H1 (cell line): ENCODE measurements at regions not wholly inside any gene's neighbourhood (a gene's known extent, or its start where the extent isn't known, plus 50 kb on each side); places are given as distances from the start of the nearest gene placed in this dataset.

Experiments used
- CTCF ChIA-PET: fragments of 300-600 bp; sonication (Branson Sonifier 250); formaldehyde crosslinking; loops from one replicate; lab custom pipeline; 2021; ENCODE audit not compliant: partially characterized antibody; lab: Charles Lee
- POLR2A ChIA-PET: fragments of 300-600 bp; sonication (Branson Sonifier 250); formaldehyde crosslinking; loops from one replicate; lab custom pipeline; 2021; ENCODE audit warnings: inconsistent platforms; ENCODE audit not compliant: partially characterized antibody; lab: Charles Lee
- DNase-seq, 2 experiments: peaks; one replicate each; pipeline versions ENCODE4 v3.0.0 to v3.0.0-alpha.2; 2010 to 2022; ENCODE audit warnings: low spot score in 2 of 2, low read depth in 1 of 2, mixed read lengths in 1 of 2
- FAIRE-seq: peaks from 2 replicates; lab custom pipeline; 2011; peaks lifted over from hg19 to GRCh38; lab: Jason Lieb, UNC
- H2AFZ ChIP-seq: 2 replicates; pipeline ENCODE4 v1.8.1; 2012; ENCODE audit warnings: low read length, inconsistent platforms
- H2AK5ac ChIP-seq: 2 replicates; pipeline ENCODE4 v1.6.1; 2013; ENCODE audit warnings: low read depth, low read length
- H2BK120ac ChIP-seq: replicated peaks from 2 replicates; pipeline ENCODE3; 2013; ENCODE audit warnings: low read depth, low read length, inconsistent platforms
- H2BK12ac ChIP-seq: 2 replicates; pipeline ENCODE4 v1.6.1; 2013; ENCODE audit warnings: low read depth, low read length
- H2BK15ac ChIP-seq: 2 replicates; pipeline ENCODE4 v1.6.1; 2013; ENCODE audit warnings: low read length
- H2BK20ac ChIP-seq: 2 replicates; pipeline ENCODE4 v1.6.1; 2013; ENCODE audit warnings: low read length
- H2BK5ac ChIP-seq: 2 replicates; pipeline ENCODE4 v1.6.1; 2013; ENCODE audit warnings: low read depth, low read length
- H3K14ac ChIP-seq: 2 replicates; pipeline ENCODE4 v1.6.1; 2013; ENCODE audit warnings: inconsistent platforms; ENCODE audit not compliant: insufficient read length
- H3K18ac ChIP-seq: 2 replicates; pipeline ENCODE4 v1.6.1; 2013; ENCODE audit warnings: low read length; ENCODE audit errors: extremely low read depth
- H3K23ac ChIP-seq: 2 replicates; pipeline ENCODE4 v1.6.1; 2013; ENCODE audit warnings: inconsistent platforms; ENCODE audit not compliant: insufficient read length
- H3K23me2 ChIP-seq: 2 replicates; pipeline ENCODE4 v1.6.1; 2013; ENCODE audit warnings: low read depth, low read length
- H3K27ac ChIP-seq: 2 replicates; pipeline ENCODE4 v1.6.1; 2011; ENCODE audit warnings: low read depth, low read length, inconsistent platforms
- H3K27me3 ChIP-seq, 4 experiments: replicated peaks in 1 of 4; 1 replicate in 1 of 4; 2 replicates in 3 of 4; pipeline versions ENCODE4 v1.6.1 to v1.8.1; 2011 to 2013; ENCODE audit warnings: low read length in 3 of 4, mild to moderate bottlenecking in 3 of 4, inconsistent platforms in 2 of 4, mixed read lengths in 2 of 4, moderate library complexity in 1 of 4; ENCODE audit not compliant: control insufficient read depth in 3 of 4, insufficient read depth in 3 of 4; ENCODE audit errors: extremely low read depth in 1 of 4
- H3K36me3 ChIP-seq, 4 experiments: 2 replicates each; pipeline versions ENCODE4 v1.6.1 to v1.8.1; 2011 to 2013; ENCODE audit warnings: mild to moderate bottlenecking in 4 of 4, low read length in 3 of 4, moderate library complexity in 2 of 4, control low read depth in 1 of 4, inconsistent platforms in 1 of 4; ENCODE audit not compliant: insufficient read depth in 4 of 4, control insufficient read depth in 2 of 4
- H3K4ac ChIP-seq: replicated peaks from 2 replicates; pipeline ENCODE3; 2013; ENCODE audit warnings: low read length, low read depth, mixed read lengths, inconsistent platforms; ENCODE audit not compliant: insufficient read length
- H3K4me1 ChIP-seq, 4 experiments: replicated peaks in 1 of 4; 1 replicate in 1 of 4; 2 replicates in 3 of 4; pipeline versions ENCODE4 v1.6.1 to v1.8.1; 2011 to 2013; ENCODE audit warnings: low read length in 3 of 4, inconsistent platforms in 2 of 4, mixed read lengths in 1 of 4; ENCODE audit not compliant: insufficient read depth in 4 of 4, control insufficient read depth in 3 of 4
- H3K4me2 ChIP-seq, 2 experiments: 2 replicates each; pipeline versions ENCODE4 v1.6.1 to v1.8.1; 2011 to 2013; ENCODE audit warnings: low read depth in 2 of 2, low read length in 2 of 2, control low read depth in 1 of 2, inconsistent platforms in 1 of 2, mild to moderate bottlenecking in 1 of 2; ENCODE audit not compliant: insufficient read depth in 1 of 2
- H3K4me3 ChIP-seq, 4 experiments: fragments of 200-600, 300-600 bp in 1 of 4; sonication (generic), shearing (Covaris generic), sonication (Bioruptor Twin) in 1 of 4; 2 replicates each; pipeline versions ENCODE4 v1.5.1 to v1.8.1; 2011 to 2016; ENCODE audit warnings: low read length in 4 of 4, low read depth in 3 of 4, control low read depth in 2 of 4, inconsistent platforms in 2 of 4, mild to moderate bottlenecking in 2 of 4, mixed read lengths in 1 of 4, moderate library complexity in 1 of 4; ENCODE audit not compliant: insufficient read depth in 2 of 4; ENCODE audit errors: extremely low read depth in 1 of 4
- H3K56ac ChIP-seq: replicated peaks from 2 replicates; pipeline ENCODE3; 2013; ENCODE audit warnings: low read depth, mild to moderate bottlenecking, mixed read lengths, low read length, inconsistent platforms; ENCODE audit not compliant: insufficient read length
- H3K79me1 ChIP-seq: 2 replicates; pipeline ENCODE4 v1.6.1; 2013; ENCODE audit warnings: low read depth, low read length, control low read depth
- H3K79me2 ChIP-seq, 2 experiments: 2 replicates each; pipeline versions ENCODE4 v1.6.1 to v1.8.1; 2012 to 2013; ENCODE audit warnings: low read length in 2 of 2, mild to moderate bottlenecking in 2 of 2, inconsistent platforms in 1 of 2; ENCODE audit not compliant: insufficient read depth in 2 of 2, control insufficient read depth in 1 of 2
- H3K9ac ChIP-seq, 4 experiments: replicated peaks in 1 of 4; 1 replicate in 1 of 4; 2 replicates in 3 of 4; pipeline versions ENCODE4 v1.6.1 to v1.8.1; 2011 to 2013; ENCODE audit warnings: low read depth in 3 of 4, low read length in 3 of 4, control low read depth in 2 of 4, mild to moderate bottlenecking in 2 of 4, moderate library complexity in 2 of 4, inconsistent platforms in 1 of 4; ENCODE audit errors: extremely low read depth in 1 of 4
- H3K9me3 ChIP-seq, 2 experiments: 2 replicates each; pipeline versions ENCODE4 v1.6.1 to v1.8.1; 2012 to 2013; ENCODE audit warnings: mild to moderate bottlenecking in 2 of 2, moderate library complexity in 2 of 2, control low read depth in 1 of 2, inconsistent platforms in 1 of 2, low read depth in 1 of 2, low read length in 1 of 2, mixed read lengths in 1 of 2; ENCODE audit not compliant: insufficient read depth in 2 of 2
- H4K20me1 ChIP-seq, 2 experiments: replicated peaks in 1 of 2; 2 replicates each; pipeline versions ENCODE3 to v1.8.1; 2011 to 2013; ENCODE audit warnings: inconsistent platforms in 2 of 2, low read length in 2 of 2, mild to moderate bottlenecking in 1 of 2; ENCODE audit not compliant: insufficient read depth in 2 of 2, control insufficient read depth in 1 of 2
- H4K5ac ChIP-seq: 2 replicates; pipeline ENCODE4 v1.6.1; 2013; ENCODE audit warnings: low read length, low read depth, mixed read lengths, inconsistent platforms; ENCODE audit not compliant: insufficient read length
- H4K8ac ChIP-seq: 2 replicates; pipeline ENCODE4 v1.8.0; 2013; ENCODE audit warnings: mild to moderate bottlenecking, moderate library complexity, low read length, inconsistent platforms; ENCODE audit not compliant: insufficient read depth; ENCODE audit errors: extremely low read depth
- H4K91ac ChIP-seq: replicated peaks from 2 replicates; pipeline ENCODE3; 2013; ENCODE audit warnings: low read length, mixed read lengths, inconsistent platforms; ENCODE audit not compliant: insufficient read length
- ASH2L ChIP-seq: fragments of 200-600, 300-600 bp; sonication (generic); IDR thresholded peaks from one replicate; pipeline ENCODE4 v1.7.1; 2017; ENCODE audit warnings: low read length
- BACH1 ChIP-seq: IDR thresholded peaks from 2 replicates; pipeline ENCODE4 v1.6.1; 2012; ENCODE audit warnings: low read length, improper control_type of control experiment
- BRCA1 ChIP-seq: IDR thresholded peaks from 2 replicates; pipeline ENCODE4 v1.6.1; 2012; ENCODE audit warnings: low read depth, low read length, improper control_type of control experiment
- CHD1 ChIP-seq: IDR thresholded peaks from 2 replicates; pipeline ENCODE4 v1.6.1; 2012; ENCODE audit warnings: low read depth, low read length, improper control_type of control experiment
- CHD2 ChIP-seq: IDR thresholded peaks from 2 replicates; pipeline ENCODE4 v1.6.1; 2012; ENCODE audit warnings: low read length, improper control_type of control experiment
- EP300 ChIP-seq, 2 experiments: IDR thresholded peaks; 1 replicate in 1 of 2; 2 replicates in 1 of 2; pipeline ENCODE4 v1.6.1; 2011 to 2012; ENCODE audit warnings: low read depth in 2 of 2, low read length in 2 of 2, mild to moderate bottlenecking in 2 of 2, borderline replicate concordance in 1 of 2, inconsistent platforms in 1 of 2, moderate library complexity in 1 of 2
- KDM5A ChIP-seq: fragments of 200-600 bp; IDR thresholded peaks from 2 replicates; pipeline ENCODE4 v1.7.1; 2012; ENCODE audit warnings: mild to moderate bottlenecking, low read length, inconsistent platforms, mixed read lengths
- NANOG ChIP-seq: IDR thresholded peaks from 2 replicates; pipeline ENCODE4 v1.6.1; 2011; ENCODE audit warnings: low read length, low read depth, mild to moderate bottlenecking, inconsistent platforms; ENCODE audit not compliant: insufficient read depth, poor library complexity, severe bottlenecking
- POLR2AphosphoS5 ChIP-seq: IDR thresholded peaks from 2 replicates; pipeline ENCODE4 v1.6.1; 2011; ENCODE audit warnings: low read depth, low read length
- POU5F1 ChIP-seq: IDR thresholded peaks from 2 replicates; pipeline ENCODE4 v1.6.1; 2011; ENCODE audit warnings: low read depth, mild to moderate bottlenecking, low read length, moderate library complexity
- SIN3A ChIP-seq, 2 experiments: IDR thresholded peaks in 1 of 2; conservative IDR thresholded peaks in 1 of 2; 2 replicates each; pipeline ENCODE4 v1.6.1; 2011 to 2012; ENCODE audit warnings: low read length in 2 of 2, improper control_type of control experiment in 1 of 2, low read depth in 1 of 2, mild to moderate bottlenecking in 1 of 2
- WGBS, 2 experiments: shearing (Covaris generic) in 1 of 2; methylation state at CpG; one replicate each; pipeline versions ENCODE4 v1.1.6 to v1.1.7; 2013 to 2015; ENCODE audit warnings: low lambda C conversion rate in 2 of 2, mixed read lengths in 2 of 2, inconsistent platforms in 1 of 2, low coverage in 1 of 2, missing lambda C conversion rate in 1 of 2; ENCODE audit not compliant: insufficient replicate concordance in 2 of 2, insufficient coverage in 1 of 2, insufficient read length in 1 of 2; ENCODE audit errors: extremely low coverage in 1 of 2, missing lambda C conversion rate in 1 of 2; 5-methylcytosine and 5-hydroxymethylcytosine counted together

GRCh38 chr4:137601934-137602333 lies 69.6 kb upstream of the PCDH18 start:
- Histone ChIP-seq H3K4me3 (no peak overlapping the region), H4K91ac (no peak overlapping the region), H2BK12ac (no peak overlapping the region), H3K4me2 (no peak overlapping the region), H4K5ac (no peak overlapping the region), H2BK120ac (no peak overlapping the region), H2AK5ac (no peak overlapping the region), H2AFZ (no peak overlapping the region), H3K56ac (no peak overlapping the region), H3K23me2 (no peaks in the 10 kb centered on the region), H3K9me3 (no peaks in the 10 kb centered on the region), H2BK15ac (no peak overlapping the region), H4K8ac (no peak overlapping the region), H4K20me1 (no peaks in the 10 kb centered on the region), H3K79me1 (no peaks in the 10 kb centered on the region), H3K27ac (no peak overlapping the region), H3K4ac (no peak overlapping the region), H3K79me2 (no peaks in the 10 kb centered on the region), H3K9ac (no peak overlapping the region), H3K4me1 (no peaks in the 10 kb centered on the region), H3K14ac (no peak overlapping the region), H2BK5ac (no peak overlapping the region), H3K23ac (no peak overlapping the region), H2BK20ac (no peak overlapping the region), H3K27me3 (no peaks in the 10 kb centered on the region), H3K18ac (no peak overlapping the region), H3K36me3 (no peaks in the 10 kb centered on the region)
- no peak for FAIRE-seq
- no peak for DNase-seq
- TF ChIP-seq POLR2AphosphoS5 (no peak), BACH1 (no peak), CHD1 (no peak), ASH2L (no peak), CHD2 (no peak), EP300 (IDR thresholded peaks at IDR 0.05; ENCODE audit: borderline replicate concordance in 1 of 2, low read depth in 2 of 2, low read length in 2 of 2) (no peak), SIN3A (conservative IDR thresholded peaks at IDR 0.05 in 1 of 2, IDR thresholded peaks at IDR 0.05 in 1 of 2; ENCODE audit: low read depth in 1 of 2, low read length in 2 of 2) (no peak), NANOG (no peak), POU5F1 (no peak), BRCA1 (no peak), KDM5A (no peak)
- 100% methylated on average over 1 of the region's 1 CpG; no CpG with 5 or more reads in 1 of the 2 experiments for WGBS, 2 experiments
- ChIA-PET CTCF (no interaction called here), POLR2A (no interaction called here)
